Upper lobe of left lung (tissue), 6 donors: ENCODE measurements at regions not wholly inside any gene's neighbourhood (a gene's known extent, or its start where the extent isn't known, plus 50 kb on each side); places are given as distances from the start of the nearest gene placed in this dataset.

ENCODE experiments used
- ATAC-seq, 2 donors: fragments of 200-7000 bp; cut with Tn5 transposase; one replicate each; pipeline ENCODE4 v1.9.1; 2022; ENCODE audit warnings: mild to moderate bottlenecking in 2 of 2, moderate library complexity in 2 of 2; ENCODE audit not compliant: low FRiP score in 2 of 2
- DNase-seq, 2 donors: peaks; one replicate each; pipeline ENCODE4 v3.0.0-alpha.2; 2019 to 2020
- H3K27ac ChIP-seq, 4 donors: fragments of 200-600 bp; sonication (generic); one replicate each; pipeline ENCODE4 v1.5.1; 2016 to 2019
- H3K27me3 ChIP-seq, 4 donors: fragments of 200-600 bp; sonication (generic); one replicate each; pipeline ENCODE4 v1.5.1; 2017 to 2019
- H3K36me3 ChIP-seq, 4 donors: fragments of 200-600 bp; sonication (generic); one replicate each; pipeline ENCODE4 v1.5.1; 2016 to 2019
- H3K4me1 ChIP-seq, 4 donors: fragments of 200-600 bp; sonication (generic); one replicate each; pipeline ENCODE4 v1.5.1; 2018 to 2019
- H3K4me3 ChIP-seq, 4 donors: fragments of 200-600 bp; sonication (generic); one replicate each; pipeline ENCODE4 v1.5.1; 2017 to 2019; ENCODE audit warnings: mild to moderate bottlenecking in 2 of 4, moderate library complexity in 1 of 4
- H3K9me3 ChIP-seq, 4 donors: fragments of 200-600 bp; sonication (generic); one replicate each; pipeline ENCODE4 v1.5.1; 2018 to 2019
- CTCF ChIP-seq, 6 experiments: fragments of 450-650 bp in 4 of 6; fragments of 200-600 bp in 2 of 6; sonication (generic) in 2 of 6; IDR thresholded peaks; one replicate each; pipeline ENCODE4 v1.5.1; 2016 to 2019; ENCODE audit warnings: antibody characterized with exemption in 6 of 6
- EP300 ChIP-seq, 4 donors: sonication (generic); formaldehyde crosslinking; IDR thresholded peaks; one replicate each; pipeline ENCODE4 v1.5.1; 2017; ENCODE audit warnings: antibody characterized with exemption in 4 of 4, control low read depth in 2 of 4
- POLR2A ChIP-seq, 4 donors: fragments of 450-650 bp; IDR thresholded peaks; one replicate each; pipeline ENCODE4 v1.5.1; 2016 to 2017; ENCODE audit warnings: antibody characterized with exemption in 4 of 4, mild to moderate bottlenecking in 2 of 4
- POLR2AphosphoS5 ChIP-seq, 2 donors: sonication (generic); formaldehyde crosslinking; IDR thresholded peaks; one replicate each; pipeline ENCODE4 v1.5.1; 2017; ENCODE audit warnings: antibody characterized with exemption in 2 of 2
- WGBS, 2 donors: methylation state at CpG; one replicate each; pipeline ENCODE4 v1.1.5; 2017 to 2018; 5-methylcytosine and 5-hydroxymethylcytosine counted together
- donor health status: DM: no; HTN: no; CAD: no; lungs with moderate emphysema.
- donor health status: DM: no; HTN: yes; CAD: no; lungs with severe emphysema.

- TF ChIP-seq POLR2AphosphoS5 (IDR thresholded peaks at IDR 0.05): no peak
- TF ChIP-seq CTCF (IDR thresholded peaks at IDR 0.05): no peak
- no peak for TF ChIP-seq EP300 (IDR thresholded peaks at IDR 0.05)
- TF ChIP-seq POLR2A (IDR thresholded peaks at IDR 0.05): no peak
- ATAC-seq: no peak
- 83 to 84% methylated on average over 13 of the region's 13 CpGs for WGBS, 2 donors
- no peak for DNase-seq
- Histone ChIP-seq H3K9me3 (no peaks in the 10 kb centered on the region), H3K4me3 (no peak overlapping the region), H3K4me1 (no peaks in the 10 kb centered on the region), H3K36me3 (no peaks in the 10 kb centered on the region), H3K27ac (no peak overlapping the region), H3K27me3 (no peaks in the 10 kb centered on the region)
Measured at GRCh38 chr2:23021311-23022120, 363.5 kb upstream of the KLHL29 start.

- H3K36me3 ChIP-seq: no peaks in the 10 kb centered on the region
- no peaks in the 10 kb centered on the region for H3K27me3 ChIP-seq
- 56 to 83% methylated on average over 3 of the region's 3 CpGs for WGBS, 2 donors
- H3K4me3 ChIP-seq: no peak overlapping the region
- H3K27ac ChIP-seq: no peak overlapping the region
- no peaks in the 10 kb centered on the region for H3K4me1 ChIP-seq
- ATAC-seq: no peak
- H3K9me3 ChIP-seq: no peaks in the 10 kb centered on the region
- no peak for DNase-seq
- TF ChIP-seq POLR2AphosphoS5 (IDR thresholded peaks at IDR 0.05) (no peak), EP300 (IDR thresholded peaks at IDR 0.05) (no peak), CTCF (IDR thresholded peaks at IDR 0.05) (no peak), POLR2A (IDR thresholded peaks at IDR 0.05) (no peak)
Measured at GRCh38 chr2:23023722-23024121, 361.3 kb upstream of the KLHL29 start.

GRCh38 chr2:23026671-23027070 is 358.3 kb upstream of the KLHL29 start:
- Histone ChIP-seq H3K27me3 (no peaks in the 10 kb centered on the region), H3K36me3 (no peaks in the 10 kb centered on the region), H3K4me1 (no peaks in the 10 kb centered on the region), H3K27ac (no peak overlapping the region), H3K4me3 (no peak overlapping the region), H3K9me3 (no peaks in the 10 kb centered on the region)
- DNase-seq (no peak), ATAC-seq (no peak)
- no peak for TF ChIP-seq CTCF (IDR thresholded peaks at IDR 0.05)
- no peak for TF ChIP-seq POLR2AphosphoS5 (IDR thresholded peaks at IDR 0.05)
- TF ChIP-seq POLR2A (IDR thresholded peaks at IDR 0.05): no peak
- TF ChIP-seq EP300 (IDR thresholded peaks at IDR 0.05): no peak
- WGBS, 2 donors: 78 to 90% methylated on average over 4 of the region's 4 CpGs

GRCh38 chr2:23027396-23027795 is 357.6 kb upstream of the KLHL29 start:
- ATAC-seq: no peak
- whole genome bisulfite sequencing, 2 donors: 68 to 88% methylated on average over 1 of the region's 1 CpG
- TF ChIP-seq EP300 (IDR thresholded peaks at IDR 0.05): no peak
- TF ChIP-seq POLR2A (IDR thresholded peaks at IDR 0.05): no peak
- TF ChIP-seq POLR2AphosphoS5 (IDR thresholded peaks at IDR 0.05): no peak
- TF ChIP-seq CTCF (IDR thresholded peaks at IDR 0.05): no peak

GRCh38 chr2:23028106-23028505 is 356.9 kb upstream of the KLHL29 start:
- TF ChIP-seq POLR2A (IDR thresholded peaks at IDR 0.05): no peak
- Histone ChIP-seq H3K36me3 (no peaks in the 10 kb centered on the region), H3K27ac (no peak overlapping the region), H3K4me1 (no peaks in the 10 kb centered on the region), H3K27me3 (no peaks in the 10 kb centered on the region), H3K9me3 (no peaks in the 10 kb centered on the region), H3K4me3 (no peak overlapping the region)
- ATAC-seq (no peak), DNase-seq (no peak)
- 73 to 82% methylated on average over 3 of the region's 3 CpGs for WGBS, 2 donors

More at GRCh38 chr2:23027396-23027795, 357.6 kb upstream of the KLHL29 start:
- no peak for DNase-seq
- Histone ChIP-seq H3K4me1 (no peaks in the 10 kb centered on the region), H3K9me3 (no peaks in the 10 kb centered on the region), H3K4me3 (no peak overlapping the region), H3K27me3 (no peaks in the 10 kb centered on the region), H3K27ac (no peak overlapping the region), H3K36me3 (no peaks in the 10 kb centered on the region)
